ENCODE measurements at regions not wholly inside any gene's neighbourhood (a gene's known extent, or its start where the extent isn't known, plus 50 kb on each side); places are given as distances from the start of the nearest gene placed in this dataset.

- H3K36me3 ChIP-seq (ENCODE audit: control insufficient read depth, insufficient read depth, low read length): no peaks in the 10 kb centered on the region
- TF ChIP-seq CTCF (conservative IDR thresholded peaks at IDR 0.05): no peak
- H3K27me3 Mint-ChIP-seq (ENCODE audit: insufficient read depth): no peaks in the 10 kb centered on the region
- DNase-seq: no peak
- WGBS, 2 experiments (ENCODE audit: insufficient coverage in 1 of 2, insufficient read length in 1 of 2): 90% methylated on average over 3 of the region's 3 CpGs; no CpG with 5 or more reads in 1 of the 2 experiments
- no peak overlapping the region for H3K27ac Mint-ChIP-seq
- H3K9me3 ChIP-seq (ENCODE audit: control insufficient read depth, low read length): no peaks in the 10 kb centered on the region
- H3K4me1 ChIP-seq (ENCODE audit: control insufficient read depth, insufficient read depth, low read length): no peaks in the 10 kb centered on the region
- no peaks in the 10 kb centered on the region for H3K27me3 ChIP-seq (ENCODE audit: control insufficient read depth, insufficient read depth, low read length, poor library complexity, severe bottlenecking)
- H3K9me3 Mint-ChIP-seq: no peaks in the 10 kb centered on the region
- H3K9ac ChIP-seq (ENCODE audit: extremely low read depth, low read length, poor library complexity, severe bottlenecking): no peak overlapping the region
- no peak overlapping the region for H3K4me3 Mint-ChIP-seq
- no peaks in the 10 kb centered on the region for H3K36me3 Mint-ChIP-seq (ENCODE audit: low read depth)
- H3K4me3 ChIP-seq (ENCODE audit: low read length): no peak overlapping the region
- no peak overlapping the region for H3K27ac ChIP-seq (ENCODE audit: low read depth, low read length)
- no peaks in the 10 kb centered on the region for H3K4me1 Mint-ChIP-seq
These were observed 413.7 kb upstream of the FSHR start for GRCh38 chr2:49567811-49568600.

DNA sequence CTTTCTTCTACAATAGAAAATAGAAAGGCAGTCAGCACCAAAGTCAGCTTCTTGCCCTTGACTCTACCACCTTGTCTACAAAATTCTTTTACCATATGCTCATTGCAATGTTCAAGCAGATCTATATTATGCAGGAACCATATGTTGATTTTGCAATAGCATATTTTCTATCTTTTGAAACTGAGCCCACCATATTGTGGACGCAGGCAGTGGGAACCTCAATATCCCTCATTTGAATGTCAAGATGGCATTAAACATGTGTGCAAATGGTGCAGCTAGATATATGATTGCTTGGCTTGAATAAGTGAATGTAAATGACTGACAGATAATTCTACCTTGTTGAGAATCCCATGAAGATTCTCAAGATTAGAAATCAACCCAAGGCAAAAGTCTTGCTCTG is 412.7 kb upstream of the FSHR start:
- Mint-ChIP-seq H3K27me3 (ENCODE audit: insufficient read depth) (no peaks in the 10 kb centered on the region), H3K36me3 (ENCODE audit: low read depth) (no peaks in the 10 kb centered on the region), H3K27ac (no peak overlapping the region), H3K4me3 (no peak overlapping the region), H3K9me3 (no peaks in the 10 kb centered on the region), H3K4me1 (no peaks in the 10 kb centered on the region)
- DNase-seq: no peak
- no peaks in the 10 kb centered on the region for H3K36me3 ChIP-seq (ENCODE audit: control insufficient read depth, insufficient read depth, low read length)
- H3K27me3 ChIP-seq (ENCODE audit: control insufficient read depth, insufficient read depth, low read length, poor library complexity, severe bottlenecking): no peaks in the 10 kb centered on the region
- H3K9ac ChIP-seq (ENCODE audit: extremely low read depth, low read length, poor library complexity, severe bottlenecking): no peak overlapping the region
- H3K4me1 ChIP-seq (ENCODE audit: control insufficient read depth, insufficient read depth, low read length): no peaks in the 10 kb centered on the region
- WGBS, 2 experiments (ENCODE audit: insufficient coverage in 1 of 2, insufficient read length in 1 of 2): 90 to 100% methylated on average over 1 of the region's 1 CpG
- no peak overlapping the region for H3K4me3 ChIP-seq (ENCODE audit: low read length)
- H3K9me3 ChIP-seq (ENCODE audit: control insufficient read depth, low read length): no peaks in the 10 kb centered on the region
- TF ChIP-seq CTCF (conservative IDR thresholded peaks at IDR 0.05): no peak
- H3K27ac ChIP-seq (ENCODE audit: low read depth, low read length): no peak overlapping the region

DNA sequence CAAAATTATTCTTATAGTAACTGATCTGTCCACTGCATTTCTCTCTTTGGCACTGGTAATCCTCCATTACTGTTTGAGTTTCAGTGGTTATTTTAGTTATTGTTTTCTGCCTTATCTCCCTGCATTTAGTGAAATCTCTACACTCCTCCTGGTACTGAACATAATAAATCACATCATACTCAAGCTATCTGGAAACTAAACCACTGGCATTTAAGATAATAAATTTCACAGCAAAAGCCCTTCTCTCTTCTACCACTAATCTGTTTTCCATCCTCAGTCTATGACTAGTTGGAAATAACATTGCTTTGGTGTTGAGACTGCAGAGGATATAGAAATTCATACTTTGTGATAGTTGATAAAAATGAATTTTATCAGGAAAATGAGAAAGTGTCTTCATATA is 399.3 kb upstream of the FSHR start:
- no peak overlapping the region for H3K27ac ChIP-seq (ENCODE audit: low read depth, low read length)
- TF ChIP-seq CTCF (conservative IDR thresholded peaks at IDR 0.05): no peak
- no peaks in the 10 kb centered on the region for H3K9me3 Mint-ChIP-seq
- no peaks in the 10 kb centered on the region for H3K9me3 ChIP-seq (ENCODE audit: control insufficient read depth, low read length)
- no peaks in the 10 kb centered on the region for H3K4me1 ChIP-seq (ENCODE audit: control insufficient read depth, insufficient read depth, low read length)
- no peaks in the 10 kb centered on the region for H3K36me3 Mint-ChIP-seq (ENCODE audit: low read depth)
- H3K9ac ChIP-seq (ENCODE audit: extremely low read depth, low read length, poor library complexity, severe bottlenecking): no peak overlapping the region
- DNase-seq: no peak
- H3K4me3 Mint-ChIP-seq: no peak overlapping the region
- no peak overlapping the region for H3K4me3 ChIP-seq (ENCODE audit: low read length)
- H3K27me3 Mint-ChIP-seq (ENCODE audit: insufficient read depth): no peaks in the 10 kb centered on the region
- H3K36me3 ChIP-seq (ENCODE audit: control insufficient read depth, insufficient read depth, low read length): no peaks in the 10 kb centered on the region
- H3K27ac Mint-ChIP-seq: no peak overlapping the region
- peaks cover 1% of the 10 kb centered on the region for H3K4me1 Mint-ChIP-seq
- no peaks in the 10 kb centered on the region for H3K27me3 ChIP-seq (ENCODE audit: control insufficient read depth, insufficient read depth, low read length, poor library complexity, severe bottlenecking)
